ENCODE measurements at regions not wholly inside any gene's neighbourhood (a gene's known extent, or its start where the extent isn't known, plus 50 kb on each side); places are given as distances from the start of the nearest gene placed in this dataset.
A peak's percentile ranks its signal among the peaks of the same experiment; 100 is the strongest.
"Not testable (repeated sequence)": the region's sequence is repeated elsewhere in the genome, so short reads cannot be mapped to it uniquely, and the experiment has no call there.

- H3K9me3 ChIP-seq (ENCODE audit: low read depth, low read length) = no peaks in the 10 kb centered on the region
- H3K27ac ChIP-seq = no peak overlapping the region
- no peak for DNase-seq (ENCODE audit: low read depth, low spot score)
- H3K4me3 ChIP-seq = no peak overlapping the region
- TF ChIP-seq FOXP2 (optimal IDR thresholded peaks at IDR 0.05; ENCODE audit: control extremely low read depth, extremely low read length, insufficient read depth) (no peak), POLR2AphosphoS5 (IDR thresholded peaks at IDR 0.05; ENCODE audit: borderline replicate concordance, low read depth, low read length) (no peak), EZH2 (IDR thresholded peaks at IDR 0.05) (no peak)
- H3K9ac ChIP-seq (ENCODE audit: insufficient read length) = no peak overlapping the region
- no peaks in the 10 kb centered on the region for H3K36me3 ChIP-seq (ENCODE audit: insufficient read depth, low read length)
Measured at GRCh38 chr7:4449263-4449662, 232.8 kb upstream of the FOXK1 start.

DNA sequence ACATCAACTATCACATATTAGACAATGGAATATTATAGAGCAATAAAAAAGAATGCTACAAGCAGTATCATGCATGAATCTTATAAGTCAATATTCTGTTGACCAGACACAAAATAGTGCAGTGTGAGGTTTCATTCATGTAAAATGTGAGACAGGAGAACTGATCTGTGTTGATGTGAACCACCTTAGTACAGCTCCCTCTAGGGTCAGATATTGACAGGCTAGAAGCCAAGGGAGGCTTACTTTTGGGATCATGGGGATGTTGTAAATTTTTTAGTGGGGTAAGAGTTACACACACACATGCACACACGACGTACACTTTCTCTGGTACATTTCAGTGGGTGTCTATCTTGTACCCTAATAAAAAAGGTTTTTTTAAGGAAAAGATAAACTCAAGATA, 231.6 kb upstream of the FOXK1 start:
- Histone ChIP-seq H3K9ac (ENCODE audit: insufficient read length) (no peak overlapping the region), H3K27ac (no peak overlapping the region), H3K9me3 (ENCODE audit: low read depth, low read length) (no peaks in the 10 kb centered on the region), H3K4me3 (no peak overlapping the region), H3K36me3 (ENCODE audit: insufficient read depth, low read length) (no peaks in the 10 kb centered on the region)
- TF ChIP-seq POLR2AphosphoS5 (IDR thresholded peaks at IDR 0.05; ENCODE audit: borderline replicate concordance, low read depth, low read length) = no peak
- no peak for TF ChIP-seq EZH2 (IDR thresholded peaks at IDR 0.05)
- no peak for TF ChIP-seq FOXP2 (optimal IDR thresholded peaks at IDR 0.05; ENCODE audit: control extremely low read depth, extremely low read length, insufficient read depth)
- no peak for DNase-seq (ENCODE audit: low read depth, low spot score)

GRCh38 chr7:4460597-4460996, 221.5 kb upstream of the FOXK1 start:
- Histone ChIP-seq H3K27ac (no peak overlapping the region), H3K9ac (ENCODE audit: insufficient read length) (no peak overlapping the region), H3K36me3 (ENCODE audit: insufficient read depth, low read length) (no peaks in the 10 kb centered on the region), H3K9me3 (ENCODE audit: low read depth, low read length) (no peaks in the 10 kb centered on the region), H3K4me3 (no peak overlapping the region)
- DNase-seq (ENCODE audit: low read depth, low spot score) = no peak
- no peak for TF ChIP-seq POLR2AphosphoS5 (IDR thresholded peaks at IDR 0.05; ENCODE audit: borderline replicate concordance, low read depth, low read length)
- TF ChIP-seq FOXP2 (optimal IDR thresholded peaks at IDR 0.05; ENCODE audit: control extremely low read depth, extremely low read length, insufficient read depth) = no peak
- TF ChIP-seq EZH2 (IDR thresholded peaks at IDR 0.05) = no peak

GRCh38 chr7:4461531-4461930, 220.6 kb upstream of the FOXK1 start:
- no peak overlapping the region for H3K27ac ChIP-seq
- H3K36me3 ChIP-seq (ENCODE audit: insufficient read depth, low read length) = no peaks in the 10 kb centered on the region
- H3K9me3 ChIP-seq (ENCODE audit: low read depth, low read length) = no peaks in the 10 kb centered on the region
- no peak overlapping the region for H3K4me3 ChIP-seq
- H3K9ac ChIP-seq (ENCODE audit: insufficient read length) = no peak overlapping the region
- DNase-seq (ENCODE audit: low read depth, low spot score) = no peak
- TF ChIP-seq POLR2AphosphoS5 (IDR thresholded peaks at IDR 0.05; ENCODE audit: borderline replicate concordance, low read depth, low read length) (no peak), EZH2 (IDR thresholded peaks at IDR 0.05) (no peak), FOXP2 (optimal IDR thresholded peaks at IDR 0.05; ENCODE audit: control extremely low read depth, extremely low read length, insufficient read depth) (no peak)

DNA sequence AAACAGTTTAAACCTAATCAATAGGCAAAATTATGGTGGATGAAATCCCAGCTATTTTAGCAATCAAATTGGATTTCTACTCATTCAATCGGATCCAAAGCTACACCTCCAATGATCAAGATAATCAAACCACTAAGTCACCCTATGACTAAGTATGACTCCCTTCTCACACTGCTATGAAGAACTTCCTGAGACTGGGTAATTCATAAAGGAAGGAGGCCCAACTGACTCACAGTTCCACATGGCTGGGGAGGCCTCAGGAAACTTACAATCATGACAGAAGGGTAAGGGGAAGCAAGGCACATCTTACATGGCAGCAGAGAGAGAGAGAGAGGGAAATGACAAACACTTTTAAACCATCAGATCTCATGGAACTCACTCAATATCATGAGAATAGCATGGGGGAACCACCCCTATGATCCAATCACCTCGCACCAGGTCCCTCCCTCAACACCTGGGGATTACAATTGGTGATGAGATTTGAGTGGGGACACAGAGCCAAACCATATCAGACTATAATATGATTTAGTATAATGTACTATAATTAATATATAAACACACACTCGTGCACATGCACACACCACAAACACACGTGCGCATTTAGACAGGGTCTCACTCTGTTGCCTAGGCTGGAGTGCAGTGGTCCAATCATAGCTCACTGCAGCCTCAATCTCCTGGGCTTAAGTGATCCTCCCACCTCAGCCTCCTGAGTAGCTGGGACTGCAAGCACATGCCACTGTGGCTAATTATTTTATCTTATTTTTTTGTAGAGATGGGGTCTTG, 213.6 kb upstream of the FOXK1 start:
- TF ChIP-seq EZH2 (IDR thresholded peaks at IDR 0.05) (no peak), FOXP2 (optimal IDR thresholded peaks at IDR 0.05; ENCODE audit: control extremely low read depth, extremely low read length, insufficient read depth) (no peak), POLR2AphosphoS5 (IDR thresholded peaks at IDR 0.05; ENCODE audit: borderline replicate concordance, low read depth, low read length) (no peak)
- DNase-seq (ENCODE audit: low read depth, low spot score) = no peak
- no peaks in the 10 kb centered on the region for H3K9me3 ChIP-seq (ENCODE audit: low read depth, low read length)
- H3K27ac ChIP-seq = no peak overlapping the region
- H3K36me3 ChIP-seq (ENCODE audit: insufficient read depth, low read length) = no peaks in the 10 kb centered on the region
- no peak overlapping the region for H3K4me3 ChIP-seq
- H3K9ac ChIP-seq (ENCODE audit: insufficient read length) = no peak overlapping the region

DNA sequence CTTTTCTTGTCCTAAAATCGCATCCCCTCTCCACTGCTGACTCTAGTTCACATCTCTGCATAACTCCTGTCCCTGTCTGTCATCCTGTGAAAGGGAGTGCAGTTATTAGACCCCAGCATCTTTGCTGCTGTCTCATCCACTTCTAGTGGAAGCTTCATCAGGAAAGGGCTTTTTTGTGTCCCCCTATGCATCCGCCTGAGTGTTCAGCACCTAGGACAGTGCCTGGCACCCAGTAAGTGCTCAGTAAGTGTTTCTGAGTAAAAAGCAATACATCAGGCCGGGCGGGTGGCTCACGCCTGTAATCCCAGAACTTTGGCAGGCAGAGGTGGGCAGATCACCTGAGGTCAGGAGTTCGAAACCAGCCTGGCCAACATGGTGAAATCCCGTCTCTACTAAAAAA, 211.8 kb upstream of the FOXK1 start:
- Histone ChIP-seq H3K4me3 (no peak overlapping the region), H3K9ac (ENCODE audit: insufficient read length) (no peak overlapping the region), H3K9me3 (ENCODE audit: low read depth, low read length) (no peaks in the 10 kb centered on the region), H3K27ac (no peak overlapping the region), H3K36me3 (ENCODE audit: insufficient read depth, low read length) (no peaks in the 10 kb centered on the region)
- no peak for DNase-seq (ENCODE audit: low read depth, low spot score)
- TF ChIP-seq POLR2AphosphoS5 (IDR thresholded peaks at IDR 0.05; ENCODE audit: borderline replicate concordance, low read depth, low read length) (no peak), FOXP2 (optimal IDR thresholded peaks at IDR 0.05; ENCODE audit: control extremely low read depth, extremely low read length, insufficient read depth) (no peak), EZH2 (IDR thresholded peaks at IDR 0.05) (no peak)

GRCh38 chr7:4472728-4473127, 209.4 kb upstream of the FOXK1 start:
- H3K36me3 ChIP-seq (ENCODE audit: insufficient read depth, low read length) = no peaks in the 10 kb centered on the region
- H3K27ac ChIP-seq = no peak overlapping the region
- no peak for TF ChIP-seq POLR2AphosphoS5 (IDR thresholded peaks at IDR 0.05; ENCODE audit: borderline replicate concordance, low read depth, low read length)
- no peak for TF ChIP-seq FOXP2 (optimal IDR thresholded peaks at IDR 0.05; ENCODE audit: control extremely low read depth, extremely low read length, insufficient read depth)
- TF ChIP-seq EZH2 (IDR thresholded peaks at IDR 0.05) = no peak
- H3K9ac ChIP-seq (ENCODE audit: insufficient read length) = no peak overlapping the region
- DNase-seq (ENCODE audit: low read depth, low spot score) = no peak
- H3K9me3 ChIP-seq (ENCODE audit: low read depth, low read length) = no peaks in the 10 kb centered on the region
- H3K4me3 ChIP-seq = no peak overlapping the region

DNA sequence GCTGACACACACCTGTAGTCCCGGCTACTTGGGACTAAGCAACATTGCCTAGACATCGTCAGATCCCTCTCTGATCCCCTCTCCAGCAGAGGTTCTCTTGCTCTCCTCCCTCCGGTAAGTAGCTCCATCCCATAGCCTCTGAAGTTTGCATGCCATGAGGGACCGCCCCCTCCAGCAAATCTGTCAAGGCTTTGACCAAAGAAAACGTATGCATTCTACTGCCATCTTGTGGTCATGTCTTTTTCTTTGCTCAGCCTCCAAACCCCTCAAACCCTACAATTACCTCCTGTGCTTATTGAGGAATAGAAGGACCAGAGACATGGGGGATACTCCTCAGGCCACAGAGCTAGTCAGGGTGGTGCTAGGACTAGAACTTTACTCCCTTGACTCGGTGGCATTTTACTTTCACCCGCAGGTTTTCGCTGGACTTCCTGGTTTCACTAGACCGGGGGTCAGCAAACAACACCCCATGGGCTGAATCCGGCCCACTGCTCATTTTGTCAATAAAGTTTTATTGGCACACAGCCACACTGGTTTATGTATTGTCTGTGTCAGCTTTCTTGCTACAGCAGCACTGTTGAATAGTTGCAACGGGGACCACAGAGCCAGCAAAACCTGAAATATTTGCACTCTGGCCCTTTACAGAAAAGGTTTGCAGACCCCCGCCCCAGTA, 202.6 kb upstream of the FOXK1 start:
- no peak for TF ChIP-seq POLR2AphosphoS5 (IDR thresholded peaks at IDR 0.05; ENCODE audit: borderline replicate concordance, low read depth, low read length)
- no peak for TF ChIP-seq EZH2 (IDR thresholded peaks at IDR 0.05)
- no peak for TF ChIP-seq FOXP2 (optimal IDR thresholded peaks at IDR 0.05; ENCODE audit: control extremely low read depth, extremely low read length, insufficient read depth)
- no peak overlapping the region for H3K9ac ChIP-seq (ENCODE audit: insufficient read length)
- DNase-seq (ENCODE audit: low read depth, low spot score) = peak; percentile 86

GRCh38 chr7:4480131-4480530, 202.0 kb upstream of the FOXK1 start:
- H3K9ac ChIP-seq (ENCODE audit: insufficient read length); H3K27ac ChIP-seq; H3K4me3 ChIP-seq; DNase-seq (ENCODE audit: low read depth, low spot score); H3K9me3 ChIP-seq (ENCODE audit: low read depth, low read length); H3K36me3 ChIP-seq (ENCODE audit: insufficient read depth, low read length): not testable (repeated sequence)

More for the DNA sequence above, 202.6 kb upstream of the FOXK1 start:
- Histone ChIP-seq H3K4me3 (no peak overlapping the region), H3K36me3 (ENCODE audit: insufficient read depth, low read length) (no peaks in the 10 kb centered on the region), H3K9me3 (ENCODE audit: low read depth, low read length) (0 out of 2 replicates have a peak, but pooled peaks cover 2% of the 10 kb centered on the region), H3K27ac (no peak overlapping the region)

All from SK-N-MC (cell line).